HS-5 (cell line): ENCODE measurements at regions not wholly inside any gene's neighbourhood (a gene's known extent, or its start where the extent isn't known, plus 50 kb on each side); places are given as distances from the start of the nearest gene placed in this dataset.

Experiments
- DNase-seq: peaks from one replicate; pipeline ENCODE4 v3.0.0-alpha.2; 2012; ENCODE audit warnings: low read depth

DNA sequence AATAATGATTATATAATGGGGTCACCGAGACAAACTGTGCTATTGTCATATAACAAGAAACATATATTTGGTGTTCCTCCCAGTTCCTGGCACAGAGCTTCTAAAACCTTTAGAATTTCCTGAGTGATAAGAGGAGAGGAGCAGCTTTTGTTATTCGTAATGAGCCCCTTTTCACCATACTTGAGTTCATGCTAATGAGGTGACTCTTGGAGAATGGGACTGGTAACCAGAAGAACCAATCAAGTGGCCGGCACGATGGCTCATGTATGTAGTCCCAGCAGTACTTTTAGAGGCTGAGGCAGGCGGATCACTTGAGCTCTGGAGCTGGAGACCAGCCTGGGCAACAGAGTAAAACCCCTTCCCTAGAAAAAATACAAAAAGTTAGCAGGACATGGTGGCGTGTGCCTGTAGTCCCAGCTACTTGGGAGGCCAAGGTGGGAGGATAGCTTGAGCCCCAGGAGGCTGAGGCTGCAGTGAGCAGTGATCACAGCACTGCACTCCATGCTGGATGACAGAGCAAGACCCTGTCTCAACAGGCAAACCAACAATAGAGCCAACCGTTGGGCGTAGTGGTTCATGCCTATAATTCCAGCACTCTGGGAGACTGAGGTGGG is 62.7 kb upstream of the FTH1 start:
- DNase-seq = no peak

DNA sequence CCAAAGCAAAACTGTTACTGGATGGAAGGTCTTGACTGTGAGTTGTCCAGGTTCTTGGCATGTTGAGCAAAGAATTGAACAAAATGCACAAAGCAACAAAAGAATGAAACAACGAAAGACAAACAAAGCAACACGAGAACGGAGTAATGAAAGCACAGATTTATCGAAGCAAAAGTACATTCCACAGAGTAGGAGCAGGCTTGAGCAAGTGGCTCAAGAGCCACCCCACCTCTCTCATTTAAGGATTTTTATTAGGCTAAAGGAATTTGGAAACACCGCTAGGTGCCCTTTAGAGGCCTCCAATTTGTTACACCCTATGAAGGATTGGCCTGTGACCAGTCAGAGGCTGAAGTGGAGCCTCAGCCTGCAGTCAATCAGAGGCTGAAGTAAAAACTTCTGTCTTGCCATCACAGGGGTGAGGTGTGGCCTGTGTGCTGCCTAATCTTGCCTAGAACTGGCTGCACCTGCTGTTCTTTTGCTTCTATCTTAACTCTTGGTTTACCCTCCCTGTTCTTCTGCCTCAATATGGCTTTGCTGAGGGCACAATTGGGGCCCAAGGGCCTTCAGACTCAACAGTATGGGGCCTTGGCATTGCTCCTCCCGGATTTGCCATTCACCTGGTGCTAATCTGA is 59.4 kb upstream of the FTH1 start:
- no peak for DNase-seq

DNA sequence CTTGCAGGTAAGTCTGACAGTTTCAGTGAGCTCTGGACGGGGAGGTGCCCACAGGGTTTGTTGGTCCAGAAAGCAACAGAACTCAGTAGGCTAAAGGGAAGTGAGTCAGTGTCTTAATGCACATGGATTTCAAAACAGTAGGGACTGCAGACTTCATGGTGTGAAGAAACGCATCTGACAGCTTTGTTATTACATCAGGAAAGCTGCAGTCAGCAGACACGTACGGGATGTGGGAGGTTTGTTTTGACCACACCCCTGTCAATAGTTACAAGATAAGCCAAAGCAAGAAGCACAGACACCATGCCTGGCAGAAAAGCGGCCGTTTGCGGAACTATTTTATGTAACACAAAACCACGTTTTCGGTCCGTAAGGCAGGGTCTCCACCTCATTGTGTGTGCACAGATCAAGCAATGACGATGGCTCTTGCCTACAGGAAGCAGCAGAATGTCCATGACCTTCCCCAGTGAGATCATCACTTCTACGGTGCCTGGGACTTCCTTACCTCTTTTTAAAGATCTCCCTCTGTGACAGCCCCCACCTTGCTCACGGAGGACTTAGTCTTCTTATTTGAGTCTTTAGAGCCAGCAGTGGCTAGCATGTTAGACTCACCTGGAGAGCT is 58.2 kb upstream of the FTH1 start:
- DNase-seq = peak; percentile 86

DNA sequence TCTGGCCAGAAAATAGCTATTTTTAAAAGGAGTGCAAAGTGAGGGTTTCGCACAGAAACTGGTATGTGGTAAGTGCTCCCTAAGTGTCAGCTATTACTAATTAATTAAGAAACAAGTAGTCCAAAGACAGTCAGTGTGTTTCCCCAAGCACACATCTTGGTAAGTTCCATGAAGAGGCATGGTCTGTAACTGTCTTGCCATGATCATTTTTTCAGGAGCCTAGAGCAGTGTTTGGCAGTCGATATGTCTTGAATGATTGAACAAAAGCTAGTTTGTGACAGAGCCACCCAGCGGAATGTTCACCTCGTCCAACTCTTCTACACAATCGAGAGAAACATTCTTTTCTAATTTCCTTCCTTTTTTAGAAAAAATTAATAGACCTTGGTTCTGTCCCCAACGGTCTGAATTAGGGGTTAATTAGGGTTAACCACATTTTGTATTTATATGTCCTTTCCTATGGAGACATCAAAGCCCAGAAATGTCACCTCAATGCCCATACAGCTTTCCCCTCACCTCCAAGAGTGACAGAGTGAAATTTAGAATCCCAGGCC is 57.6 kb upstream of the FTH1 start:
- DNase-seq = no peak

DNA sequence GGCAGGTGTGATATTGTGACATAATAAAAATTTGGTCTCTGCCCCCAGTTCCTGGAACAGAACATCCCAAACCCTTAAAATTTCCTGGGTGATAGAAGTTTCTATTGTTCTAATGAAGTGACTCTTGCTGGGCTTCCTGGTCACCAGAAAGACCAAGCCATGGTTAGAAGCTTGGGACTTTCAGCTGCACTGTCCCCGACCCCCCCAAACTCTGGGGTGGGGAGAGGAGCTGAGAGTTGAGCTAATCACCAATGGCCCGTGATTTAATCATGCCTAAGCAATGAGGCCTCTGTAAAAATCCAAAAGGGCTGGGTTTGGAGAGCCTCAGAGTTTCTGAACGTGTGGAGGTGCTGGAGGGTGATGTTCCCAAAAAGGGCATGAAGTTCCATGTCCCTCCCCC is 54.8 kb upstream of the FTH1 start:
- no peak for DNase-seq

DNA sequence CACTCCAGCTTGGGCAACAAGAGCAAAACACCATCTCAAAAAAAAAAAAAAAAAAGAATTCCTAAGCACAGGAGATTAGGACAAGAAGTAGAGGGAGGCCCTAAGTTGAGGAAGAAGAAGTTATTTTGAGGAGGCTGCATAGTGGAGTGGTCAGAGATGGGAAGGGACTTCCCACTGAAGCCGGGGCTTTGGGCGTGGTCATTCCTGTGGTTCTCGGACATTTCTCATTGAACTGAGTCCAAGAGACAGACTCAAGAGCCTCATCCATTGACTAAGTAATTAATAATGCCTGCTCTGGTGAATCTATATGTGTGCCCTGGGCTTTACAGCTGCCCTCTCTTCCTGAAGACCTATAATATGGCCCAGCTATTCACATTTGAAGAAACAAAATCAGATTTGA is 53.2 kb upstream of the FTH1 start:
- DNase-seq = no peak

DNA sequence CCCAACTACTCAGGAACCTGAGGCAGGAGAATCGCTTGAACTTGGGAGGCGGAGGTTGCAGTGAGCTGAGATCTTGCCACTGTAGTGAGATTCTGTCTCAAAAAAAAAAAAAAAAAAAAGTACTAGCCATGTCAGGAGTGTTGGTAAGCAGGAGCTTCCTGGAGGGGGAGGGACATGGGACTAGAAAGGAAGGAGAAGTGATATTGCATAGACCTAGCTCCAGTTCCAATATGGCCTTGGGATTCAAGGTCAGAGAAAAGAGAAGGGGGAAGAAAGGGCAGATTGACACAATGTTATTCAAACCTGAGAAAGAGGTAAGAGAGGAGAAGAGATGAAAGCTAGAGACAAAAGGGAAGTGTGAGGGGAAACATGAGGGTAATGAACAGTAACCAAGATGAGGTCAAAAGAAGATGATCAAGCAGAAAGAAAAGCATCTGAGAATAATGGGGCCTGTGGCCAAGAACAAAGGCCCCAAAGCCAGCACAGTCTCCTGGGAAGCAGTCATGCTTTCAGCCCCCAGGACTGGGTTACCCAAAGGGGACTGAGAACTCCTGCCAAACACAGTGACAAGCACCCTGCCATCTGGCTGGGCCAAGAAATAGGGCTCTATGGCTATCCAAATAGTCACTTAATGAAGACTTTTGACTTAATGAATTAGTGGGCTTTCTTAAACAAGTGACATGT is 51.7 kb upstream of the FTH1 start:
- no peak for DNase-seq

DNA sequence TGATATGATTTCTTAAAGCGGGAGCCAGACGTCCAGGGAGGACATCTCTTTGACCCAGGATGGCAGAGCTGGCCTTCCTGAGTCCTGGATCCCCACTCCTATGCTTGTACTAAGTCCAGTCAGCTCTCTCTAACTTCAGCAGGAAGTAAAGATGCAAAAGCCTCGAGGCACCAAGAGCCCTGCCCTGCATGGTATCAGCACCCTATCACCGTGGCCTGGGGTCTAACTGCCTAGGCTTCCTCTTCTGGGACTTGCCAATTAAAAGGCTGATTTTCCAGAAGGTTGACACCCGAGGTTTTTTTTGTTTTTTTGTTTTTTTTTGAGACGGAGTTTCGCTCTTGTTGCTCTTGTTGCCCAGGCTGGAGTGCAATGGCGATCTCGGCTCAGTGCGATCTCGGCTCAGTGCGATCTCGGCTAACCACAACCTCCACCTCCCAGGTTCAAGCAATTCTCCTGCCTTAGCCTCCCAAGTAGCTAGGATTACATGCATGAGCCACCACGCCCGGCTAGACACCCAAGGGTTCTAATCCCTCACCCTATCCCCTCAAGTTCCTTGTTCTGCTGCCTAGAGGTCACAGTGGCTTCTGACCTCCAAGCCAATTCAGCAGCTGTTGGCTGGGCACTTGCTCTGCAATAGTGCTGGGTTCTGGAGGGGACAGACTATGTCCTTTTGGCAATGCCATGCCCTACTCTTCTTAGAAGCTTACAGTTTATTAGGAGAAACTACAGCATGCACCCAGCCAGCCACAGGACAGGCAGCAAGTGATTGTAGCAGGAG is 50.6 kb upstream of the FTH1 start:
- no peak for DNase-seq
